Fibroblast of pulmonary artery (primary cell): ENCODE measurements at regions not wholly inside any gene's neighbourhood (a gene's known extent, or its start where the extent isn't known, plus 50 kb on each side); places are given as distances from the start of the nearest gene placed in this dataset.

Experiments used
- DNase-seq: peaks from one replicate; pipeline ENCODE4 v3.0.0-alpha.2; 2010; ENCODE audit warnings: low read depth
- H3K4me3 ChIP-seq: replicated peaks from 2 replicates; pipeline ENCODE4 v1.5.1; 2011; ENCODE audit warnings: low read depth, mild to moderate bottlenecking, control low read depth, low read length, moderate library complexity
- CTCF ChIP-seq: IDR thresholded peaks from 2 replicates; pipeline ENCODE4 v1.5.1; 2011; ENCODE audit warnings: mild to moderate bottlenecking, control low read depth, low read length, inconsistent platforms; ENCODE audit errors: missing control alignments

- H3K4me3 ChIP-seq = no peak overlapping the region
- DNase-seq = no peak
- TF ChIP-seq CTCF = no peak
These were observed 114.7 kb upstream of the AMN1 start for GRCh38 chr12:31843398-31844095.

DNA sequence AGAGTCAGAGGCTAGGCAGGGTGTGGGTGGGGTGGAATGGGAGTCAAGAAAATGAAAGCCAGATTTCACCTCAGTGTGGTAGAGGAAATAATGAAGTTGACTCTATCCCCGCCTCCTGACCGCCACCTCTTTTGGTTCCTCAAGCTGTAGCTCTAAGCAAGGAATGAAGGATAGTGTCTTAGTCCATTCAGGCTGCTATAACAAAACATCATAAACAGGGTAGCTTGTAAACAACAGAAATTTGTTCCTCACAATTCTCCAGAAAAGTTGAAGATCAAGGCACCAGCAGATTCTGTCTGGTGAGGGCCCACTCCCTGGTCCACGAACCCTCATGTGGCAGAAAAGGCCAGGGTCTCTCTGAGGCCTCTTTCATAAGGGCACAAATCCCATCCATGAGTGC lies 109.1 kb upstream of the AMN1 start:
- no peak for DNase-seq
- TF ChIP-seq CTCF = no peak
- no peak overlapping the region for H3K4me3 ChIP-seq

- no peak for TF ChIP-seq CTCF
- no peak for DNase-seq
- H3K4me3 ChIP-seq = no peak overlapping the region
These were observed 106.6 kb upstream of the AMN1 start for GRCh38 chr12:31835276-31835882.

DNA sequence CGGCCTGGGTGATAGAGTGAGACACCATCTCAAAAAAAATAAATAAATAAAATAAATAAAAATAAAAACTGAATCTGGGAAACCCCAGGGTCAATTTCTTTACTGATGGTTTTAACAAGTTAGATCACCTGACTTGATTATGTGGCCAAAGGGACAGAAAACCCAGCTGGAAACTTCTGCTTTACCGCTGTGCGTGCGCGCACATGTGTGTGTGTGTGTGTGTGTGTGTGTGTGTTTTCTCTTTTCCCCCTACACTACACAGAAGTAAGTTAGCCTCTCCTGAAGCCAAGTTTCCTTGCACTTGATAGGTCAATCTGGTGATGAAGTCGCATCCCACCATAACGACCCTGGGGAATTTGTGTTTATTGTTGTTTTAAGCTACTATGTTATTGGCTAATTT lies 105.3 kb upstream of the AMN1 start:
- no peak overlapping the region for H3K4me3 ChIP-seq
- no peak for TF ChIP-seq CTCF
- no peak for DNase-seq

- no peak for TF ChIP-seq CTCF
- no peak overlapping the region for H3K4me3 ChIP-seq
- no peak for DNase-seq
These were observed 104.2 kb upstream of the AMN1 start for GRCh38 chr12:31832740-31833729.

GRCh38 chr12:31828071-31828470 lies 99.2 kb upstream of the AMN1 start:
- no peak for TF ChIP-seq CTCF
- peak; percentile 7 for DNase-seq
- no peak overlapping the region for H3K4me3 ChIP-seq
